DOHH2 (cell line): ENCODE measurements at regions not wholly inside any gene's neighbourhood (a gene's known extent, or its start where the extent isn't known, plus 50 kb on each side); places are given as distances from the start of the nearest gene placed in this dataset.

ENCODE experiments used
- H3F3A ChIP-seq: fragments of 200-600 bp; sonication (generic), shearing (Covaris generic); 2 replicates; pipeline ENCODE4 v1.6.0; 2016; ENCODE audit warnings: antibody characterized with exemption, mild to moderate bottlenecking; ENCODE audit not compliant: control insufficient read depth, insufficient read depth
- H3K27ac ChIP-seq: fragments of 200-600 bp; sonication (generic); 2 replicates; pipeline ENCODE4 v1.5.1; 2014; ENCODE audit warnings: low read depth, mild to moderate bottlenecking, low read length, moderate library complexity
- H3K27me3 ChIP-seq: fragments of 200-600 bp; sonication (generic); 2 replicates; pipeline ENCODE4 v1.6.1; 2014; ENCODE audit warnings: mild to moderate bottlenecking, low read length, mixed read lengths; ENCODE audit not compliant: control insufficient read depth
- H3K36me3 ChIP-seq: fragments of 200-600 bp; sonication (generic); 2 replicates; pipeline ENCODE4 v1.6.1; 2014; ENCODE audit warnings: mild to moderate bottlenecking, low read length, moderate library complexity, mixed read lengths; ENCODE audit not compliant: control insufficient read depth
- H3K4me1 ChIP-seq: fragments of 200-600 bp; sonication (generic); 2 replicates; pipeline ENCODE4 v1.6.1; 2014; ENCODE audit warnings: mild to moderate bottlenecking, low read length, mixed read lengths; ENCODE audit not compliant: control insufficient read depth
- H3K4me2 ChIP-seq: fragments of 200-600 bp; sonication (generic); 2 replicates; pipeline ENCODE4 v1.6.0; 2014; ENCODE audit warnings: mild to moderate bottlenecking, low read length, moderate library complexity
- H3K4me3 ChIP-seq: fragments of 200-600 bp; sonication (generic); 2 replicates; pipeline ENCODE4 v1.5.1; 2014; ENCODE audit warnings: mild to moderate bottlenecking, low read length, mixed read lengths
- H3K79me2 ChIP-seq: fragments of 200-600 bp; sonication (generic); 2 replicates; pipeline ENCODE4 v1.6.1; 2014; ENCODE audit warnings: mild to moderate bottlenecking, low read length, mixed read lengths; ENCODE audit not compliant: control insufficient read depth
- H3K9me2 ChIP-seq: fragments of 200-600 bp; sonication (generic); replicated peaks from 2 replicates; pipeline ENCODE4 v1.6.1; 2014; ENCODE audit warnings: mild to moderate bottlenecking, low read length, mixed read lengths; ENCODE audit not compliant: control insufficient read depth
- H3K9me3 ChIP-seq: fragments of 200-600 bp; sonication (generic); 2 replicates; pipeline ENCODE4 v1.6.1; 2014; ENCODE audit warnings: antibody characterized with exemption, low read length, mixed read lengths; ENCODE audit not compliant: control insufficient read depth, insufficient read depth
- H4K20me1 ChIP-seq: fragments of 200-600 bp; sonication (generic); 2 replicates; pipeline ENCODE4 v1.6.0; 2014; ENCODE audit warnings: low read depth, mild to moderate bottlenecking, antibody characterized with exemption, low read length, moderate library complexity; ENCODE audit not compliant: control insufficient read depth, insufficient read depth
- EZH2phosphoT487 ChIP-seq: fragments of 200-600 bp; sonication (generic); IDR thresholded peaks from 2 replicates; pipeline ENCODE4 v1.6.1; 2017; ENCODE audit warnings: borderline replicate concordance, mild to moderate bottlenecking, antibody characterized with exemption, low read length, moderate library complexity, mixed read lengths
- TF ChIP-seq, protein P1 (sequence below): fragments of 200-600 bp; sonication (generic); IDR thresholded peaks from one replicate; pipeline ENCODE4 v1.5.1; 2014; ENCODE audit warnings: antibody characterized with exemption, mild to moderate bottlenecking, low read depth, low read length; ENCODE audit not compliant: poor library complexity, severe bottlenecking

DNA sequence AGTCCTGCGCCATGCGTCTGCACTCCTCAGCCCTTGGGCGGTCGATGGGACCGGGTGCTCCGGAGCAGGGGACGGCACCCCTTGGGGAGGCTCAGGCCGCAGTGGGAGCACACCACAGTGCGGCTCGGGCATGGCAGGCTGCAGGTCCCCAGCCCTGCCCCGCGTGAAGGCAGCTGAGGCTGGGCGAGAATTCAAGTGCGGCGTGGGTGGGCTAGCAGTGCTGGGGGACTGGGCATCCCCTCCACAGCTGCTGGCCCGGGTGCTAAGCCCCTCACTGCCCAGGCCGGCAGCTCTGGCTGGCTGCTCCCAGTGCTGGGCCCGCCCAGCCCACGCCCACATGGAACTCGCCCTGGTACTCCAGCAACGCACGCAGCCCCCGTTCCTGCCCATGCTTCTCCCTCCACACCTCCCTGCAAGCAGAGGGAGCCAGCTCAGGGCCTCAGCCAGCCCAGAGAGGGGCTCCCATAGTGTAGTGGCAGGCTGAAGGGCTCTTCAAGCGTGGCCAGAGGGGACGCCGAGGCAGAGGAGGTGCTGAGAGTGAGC is 198.3 kb upstream of the CNTNAP5 start:
- no peaks in the 10 kb centered on the region for H3K36me3 ChIP-seq
- no peak overlapping the region for H3K4me2 ChIP-seq
- TF ChIP-seq EZH2phosphoT487, result no peak
- TF ChIP-seq, protein P1, sequence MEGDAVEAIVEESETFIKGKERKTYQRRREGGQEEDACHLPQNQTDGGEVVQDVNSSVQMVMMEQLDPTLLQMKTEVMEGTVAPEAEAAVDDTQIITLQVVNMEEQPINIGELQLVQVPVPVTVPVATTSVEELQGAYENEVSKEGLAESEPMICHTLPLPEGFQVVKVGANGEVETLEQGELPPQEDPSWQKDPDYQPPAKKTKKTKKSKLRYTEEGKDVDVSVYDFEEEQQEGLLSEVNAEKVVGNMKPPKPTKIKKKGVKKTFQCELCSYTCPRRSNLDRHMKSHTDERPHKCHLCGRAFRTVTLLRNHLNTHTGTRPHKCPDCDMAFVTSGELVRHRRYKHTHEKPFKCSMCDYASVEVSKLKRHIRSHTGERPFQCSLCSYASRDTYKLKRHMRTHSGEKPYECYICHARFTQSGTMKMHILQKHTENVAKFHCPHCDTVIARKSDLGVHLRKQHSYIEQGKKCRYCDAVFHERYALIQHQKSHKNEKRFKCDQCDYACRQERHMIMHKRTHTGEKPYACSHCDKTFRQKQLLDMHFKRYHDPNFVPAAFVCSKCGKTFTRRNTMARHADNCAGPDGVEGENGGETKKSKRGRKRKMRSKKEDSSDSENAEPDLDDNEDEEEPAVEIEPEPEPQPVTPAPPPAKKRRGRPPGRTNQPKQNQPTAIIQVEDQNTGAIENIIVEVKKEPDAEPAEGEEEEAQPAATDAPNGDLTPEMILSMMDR, result no peak
- no peak overlapping the region for H3K27ac ChIP-seq
- no peaks in the 10 kb centered on the region for H3F3A ChIP-seq
- no peaks in the 10 kb centered on the region for H3K9me3 ChIP-seq
- no peaks in the 10 kb centered on the region for H3K9me2 ChIP-seq
- H3K27me3 ChIP-seq, result no peaks in the 10 kb centered on the region
- H3K4me3 ChIP-seq, result no peak overlapping the region
- no peaks in the 10 kb centered on the region for H3K79me2 ChIP-seq
- H3K4me1 ChIP-seq, result no peaks in the 10 kb centered on the region
- H4K20me1 ChIP-seq, result no peaks in the 10 kb centered on the region

DNA sequence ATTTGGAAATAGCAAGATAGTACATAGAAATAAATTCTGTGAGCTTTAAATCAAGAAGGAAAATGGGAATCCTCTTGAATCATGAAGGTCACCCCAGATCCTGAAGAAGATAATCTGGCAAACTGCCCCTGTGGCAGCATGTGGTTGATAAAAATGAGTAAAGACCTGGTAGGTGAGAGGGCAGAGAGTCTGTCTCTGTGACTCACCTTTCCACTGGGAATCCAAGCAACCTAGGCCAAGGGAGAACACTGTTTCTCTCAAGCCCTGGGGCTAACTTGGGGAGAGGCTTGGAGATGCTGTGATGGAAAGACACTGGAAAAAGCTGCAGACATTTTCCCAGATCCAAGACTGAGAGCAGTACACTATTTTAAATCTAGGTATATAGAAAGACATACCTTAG is 185.8 kb upstream of the CNTNAP5 start:
- peaks cover 7% of the 10 kb centered on the region; the same call in 1 of the 2 replicates for H3K9me3 ChIP-seq
- TF ChIP-seq EZH2phosphoT487, result no peak
- TF ChIP-seq, protein P1, result no peak
- no peak overlapping the region for H3K4me3 ChIP-seq
- H3F3A ChIP-seq, result no peaks in the 10 kb centered on the region
- H3K27me3 ChIP-seq, result no peaks in the 10 kb centered on the region
- no peaks in the 10 kb centered on the region for H3K36me3 ChIP-seq
- no peaks in the 10 kb centered on the region for H3K9me2 ChIP-seq
- H3K4me2 ChIP-seq, result no peak overlapping the region
- H4K20me1 ChIP-seq, result no peaks in the 10 kb centered on the region
- no peaks in the 10 kb centered on the region for H3K79me2 ChIP-seq
- H3K4me1 ChIP-seq, result no peaks in the 10 kb centered on the region
- no peak overlapping the region for H3K27ac ChIP-seq

DNA sequence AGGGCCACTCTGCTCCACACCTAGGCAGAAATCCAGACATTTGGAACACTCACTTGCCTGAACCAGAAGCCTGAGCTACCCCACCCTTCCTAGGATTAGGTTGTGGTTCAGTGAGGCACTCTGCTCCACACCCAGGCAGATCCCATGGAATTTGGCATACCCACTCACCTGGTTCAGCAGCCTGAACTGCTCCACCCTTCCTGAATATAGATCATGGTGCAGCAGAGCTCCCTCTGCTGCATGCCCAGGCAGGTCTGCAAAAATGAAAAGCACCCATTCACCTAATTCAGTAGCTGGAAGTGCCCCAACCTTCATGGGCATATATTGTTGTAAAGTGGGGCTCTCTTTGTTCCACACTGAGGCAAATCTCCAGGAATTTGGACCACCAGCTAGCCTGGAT is 185.1 kb upstream of the CNTNAP5 start:
- H3K4me2 ChIP-seq, result no peak overlapping the region
- no peak overlapping the region for H3K4me3 ChIP-seq
- H3K36me3 ChIP-seq, result no peaks in the 10 kb centered on the region
- no peak overlapping the region for H3K27ac ChIP-seq
- no peaks in the 10 kb centered on the region for H3F3A ChIP-seq
- H3K79me2 ChIP-seq, result no peaks in the 10 kb centered on the region
- H3K4me1 ChIP-seq, result no peaks in the 10 kb centered on the region
- H4K20me1 ChIP-seq, result no peaks in the 10 kb centered on the region
- H3K27me3 ChIP-seq, result no peaks in the 10 kb centered on the region
- no peak for TF ChIP-seq EZH2phosphoT487
- TF ChIP-seq, protein P1, result no peak
- H3K9me3 ChIP-seq, result peaks cover 7% of the 10 kb centered on the region; the same call in 1 of the 2 replicates
- H3K9me2 ChIP-seq, result no peaks in the 10 kb centered on the region

DNA sequence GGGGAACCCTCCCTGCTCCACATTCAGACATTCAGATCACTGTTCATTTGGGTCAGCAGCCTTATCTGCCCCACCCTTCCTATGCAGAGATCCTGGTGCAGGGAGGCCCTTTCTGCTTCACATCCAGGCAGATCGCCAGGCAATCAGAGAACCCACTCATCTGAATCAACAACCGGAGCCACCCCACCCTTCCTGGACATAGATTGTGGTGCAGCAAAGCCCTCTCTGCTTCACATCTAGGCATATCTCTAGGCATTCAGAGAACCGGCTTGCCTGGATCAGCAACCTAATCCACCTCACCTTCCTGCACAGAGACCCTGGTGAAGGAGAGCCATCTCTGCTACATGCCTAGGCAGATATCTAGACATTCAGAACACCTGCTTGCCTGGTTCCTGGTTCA is 184.5 kb upstream of the CNTNAP5 start:
- no peak overlapping the region for H3K27ac ChIP-seq
- no peaks in the 10 kb centered on the region for H3K79me2 ChIP-seq
- H3K4me1 ChIP-seq, result no peaks in the 10 kb centered on the region
- H3F3A ChIP-seq, result no peaks in the 10 kb centered on the region
- TF ChIP-seq, protein P1, result no peak
- no peak for TF ChIP-seq EZH2phosphoT487
- peaks cover 7% of the 10 kb centered on the region; the same call in 1 of the 2 replicates for H3K9me3 ChIP-seq
- no peak overlapping the region for H3K4me2 ChIP-seq
- H3K36me3 ChIP-seq, result no peaks in the 10 kb centered on the region
- no peaks in the 10 kb centered on the region for H4K20me1 ChIP-seq
- no peaks in the 10 kb centered on the region for H3K27me3 ChIP-seq
- H3K9me2 ChIP-seq, result no peaks in the 10 kb centered on the region
- H3K4me3 ChIP-seq, result no peak overlapping the region
